Astrocyte (in vitro differentiated cells and primary cell): ENCODE measurements at regions not wholly inside any gene's neighbourhood (a gene's known extent, or its start where the extent isn't known, plus 50 kb on each side); places are given as distances from the start of the nearest gene placed in this dataset.

ENCODE experiments used
- DNase-seq: peaks from one replicate; pipeline ENCODE4 v3.0.0-alpha.2; 2010; ENCODE audit warnings: low read depth
- FAIRE-seq: peaks from 2 replicates; lab custom pipeline; 2011; peaks lifted over from hg19 to GRCh38; lab: Jason Lieb, UNC
- H2AFZ ChIP-seq: 2 replicates; pipeline ENCODE4 v1.6.0; 2012; ENCODE audit warnings: low read depth, low read length, inconsistent platforms
- H3K27ac ChIP-seq: 2 replicates; pipeline ENCODE4 v1.5.1; 2011; ENCODE audit warnings: low read depth, low read length, inconsistent platforms
- H3K27me3 ChIP-seq: 2 replicates; pipeline ENCODE4 v1.6.0; 2011; ENCODE audit warnings: low read length, inconsistent platforms; ENCODE audit not compliant: insufficient read depth
- H3K36me3 ChIP-seq: 2 replicates; pipeline ENCODE4 v1.5.1; 2011; ENCODE audit warnings: low read length, inconsistent platforms; ENCODE audit not compliant: insufficient read depth
- H3K4me1 ChIP-seq: 2 replicates; pipeline ENCODE4 v1.5.1; 2011; ENCODE audit warnings: low read length, inconsistent platforms; ENCODE audit not compliant: insufficient read depth
- H3K4me2 ChIP-seq: 2 replicates; pipeline ENCODE4 v1.6.0; 2012; ENCODE audit warnings: low read length, inconsistent platforms
- H3K4me3 ChIP-seq: 2 replicates; pipeline ENCODE4 v1.5.1; 2011; ENCODE audit warnings: low read depth, mild to moderate bottlenecking, low read length, inconsistent platforms; ENCODE audit not compliant: insufficient read depth
- H3K79me2 ChIP-seq: 2 replicates; pipeline ENCODE4 v1.6.0; 2012; ENCODE audit warnings: mild to moderate bottlenecking, low read length, inconsistent platforms; ENCODE audit not compliant: insufficient read depth
- H3K9ac ChIP-seq: 2 replicates; pipeline ENCODE4 v1.6.0; 2012; ENCODE audit warnings: mild to moderate bottlenecking, low read length, inconsistent platforms
- H3K9me3 ChIP-seq: 2 replicates; pipeline ENCODE4 v1.5.1; 2012; ENCODE audit warnings: low read depth, mild to moderate bottlenecking, low read length, inconsistent platforms; ENCODE audit not compliant: insufficient read depth
- H4K20me1 ChIP-seq: 2 replicates; pipeline ENCODE4 v1.6.0; 2012; ENCODE audit warnings: low read length, inconsistent platforms; ENCODE audit not compliant: insufficient read depth
- H3K27ac Mint-ChIP-seq: one replicate; pipeline ENCODE4 v1.8.0; 2021; ENCODE audit warnings: mild to moderate bottlenecking, mixed read lengths; ENCODE audit not compliant: unreplicated experiment
- H3K27me3 Mint-ChIP-seq: one replicate; pipeline ENCODE4 v1.8.0; 2021; ENCODE audit warnings: low read depth, mixed read lengths; ENCODE audit not compliant: unreplicated experiment
- H3K36me3 Mint-ChIP-seq: one replicate; pipeline ENCODE4 v1.8.0; 2021; ENCODE audit warnings: low read depth, mixed read lengths; ENCODE audit not compliant: unreplicated experiment
- H3K4me1 Mint-ChIP-seq: one replicate; pipeline ENCODE4 v1.8.0; 2021; ENCODE audit warnings: low read depth, mixed read lengths; ENCODE audit not compliant: unreplicated experiment
- H3K4me3 Mint-ChIP-seq: one replicate; pipeline ENCODE4 v1.8.0; 2021; ENCODE audit warnings: mild to moderate bottlenecking, moderate library complexity, mixed read lengths; ENCODE audit not compliant: unreplicated experiment
- H3K9me3 Mint-ChIP-seq: one replicate; pipeline ENCODE4 v1.8.0; 2021; ENCODE audit warnings: mild to moderate bottlenecking, mixed read lengths; ENCODE audit not compliant: unreplicated experiment
- EZH2 ChIP-seq: IDR thresholded peaks from 2 replicates; pipeline ENCODE4 v1.6.1; 2012; ENCODE audit warnings: mild to moderate bottlenecking, low read length, inconsistent platforms; ENCODE audit not compliant: insufficient read depth
- TF ChIP-seq, protein P1 (sequence below): IDR thresholded peaks from 2 replicates; pipeline ENCODE4 v1.5.1; 2011; ENCODE audit warnings: low read depth, mild to moderate bottlenecking, inconsistent platforms, low read length, moderate library complexity; ENCODE audit not compliant: insufficient read depth

DNA sequence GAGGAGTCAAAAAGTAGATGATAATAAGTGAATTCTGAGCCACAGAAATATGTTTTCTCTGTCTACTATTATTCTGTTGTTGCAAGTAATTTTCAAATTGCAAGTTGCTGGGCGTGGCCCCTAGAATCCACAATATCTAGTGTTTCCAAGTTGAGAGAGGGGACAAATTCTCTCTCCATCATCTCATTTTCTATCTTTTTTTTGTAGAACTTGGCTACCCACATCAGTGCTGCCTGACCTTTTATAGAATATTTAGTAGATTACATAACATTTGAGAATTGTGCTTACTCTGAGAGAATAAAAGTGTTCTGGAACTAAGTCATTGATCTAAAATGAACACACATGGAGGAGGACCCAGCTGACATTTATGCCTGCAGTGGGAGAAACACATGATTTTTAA is 110.9 kb upstream of the CSNK1A1L start:
- Histone ChIP-seq H3K27me3 (no peaks in the 10 kb centered on the region), H3K27ac (no peak overlapping the region), H4K20me1 (no peaks in the 10 kb centered on the region), H3K36me3 (no peaks in the 10 kb centered on the region), H3K4me3 (no peak overlapping the region), H3K79me2 (no peaks in the 10 kb centered on the region), H3K4me1 (no peaks in the 10 kb centered on the region), H3K9me3 (no peaks in the 10 kb centered on the region), H3K4me2 (no peak overlapping the region), H3K9ac (no peak overlapping the region), H2AFZ (no peak overlapping the region)
- Mint-ChIP-seq H3K36me3 (no peaks in the 10 kb centered on the region), H3K4me3 (no peak overlapping the region), H3K27me3 (no peaks in the 10 kb centered on the region), H3K4me1 (no peaks in the 10 kb centered on the region), H3K9me3 (no peaks in the 10 kb centered on the region), H3K27ac (no peak overlapping the region)
- FAIRE-seq (no peak), DNase-seq (no peak)
- no peak for TF ChIP-seq EZH2
- TF ChIP-seq, protein P1, sequence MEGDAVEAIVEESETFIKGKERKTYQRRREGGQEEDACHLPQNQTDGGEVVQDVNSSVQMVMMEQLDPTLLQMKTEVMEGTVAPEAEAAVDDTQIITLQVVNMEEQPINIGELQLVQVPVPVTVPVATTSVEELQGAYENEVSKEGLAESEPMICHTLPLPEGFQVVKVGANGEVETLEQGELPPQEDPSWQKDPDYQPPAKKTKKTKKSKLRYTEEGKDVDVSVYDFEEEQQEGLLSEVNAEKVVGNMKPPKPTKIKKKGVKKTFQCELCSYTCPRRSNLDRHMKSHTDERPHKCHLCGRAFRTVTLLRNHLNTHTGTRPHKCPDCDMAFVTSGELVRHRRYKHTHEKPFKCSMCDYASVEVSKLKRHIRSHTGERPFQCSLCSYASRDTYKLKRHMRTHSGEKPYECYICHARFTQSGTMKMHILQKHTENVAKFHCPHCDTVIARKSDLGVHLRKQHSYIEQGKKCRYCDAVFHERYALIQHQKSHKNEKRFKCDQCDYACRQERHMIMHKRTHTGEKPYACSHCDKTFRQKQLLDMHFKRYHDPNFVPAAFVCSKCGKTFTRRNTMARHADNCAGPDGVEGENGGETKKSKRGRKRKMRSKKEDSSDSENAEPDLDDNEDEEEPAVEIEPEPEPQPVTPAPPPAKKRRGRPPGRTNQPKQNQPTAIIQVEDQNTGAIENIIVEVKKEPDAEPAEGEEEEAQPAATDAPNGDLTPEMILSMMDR = no peak

DNA sequence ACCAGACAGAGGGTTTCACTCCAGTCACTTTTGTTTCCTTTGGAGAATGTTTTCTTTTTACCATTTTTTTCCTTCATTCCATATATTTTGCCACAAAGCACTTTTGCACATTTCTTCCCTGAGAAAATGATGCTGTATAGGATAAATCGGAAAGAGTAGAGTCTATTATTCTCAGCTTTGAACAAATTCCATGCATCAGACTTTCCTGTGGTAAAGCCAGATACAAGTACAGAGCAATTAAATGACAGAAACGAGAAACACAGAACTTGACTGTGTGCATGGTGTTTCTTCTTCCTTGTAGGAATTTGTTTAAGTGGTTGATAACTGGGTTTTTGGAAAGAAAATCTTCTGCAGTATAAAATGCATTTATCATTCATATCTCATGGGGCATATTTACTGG is 107.4 kb upstream of the CSNK1A1L start:
- H3K36me3 Mint-ChIP-seq = no peaks in the 10 kb centered on the region
- Histone ChIP-seq H3K4me3 (no peak overlapping the region), H3K27ac (no peak overlapping the region), H3K79me2 (no peaks in the 10 kb centered on the region), H3K27me3 (no peaks in the 10 kb centered on the region), H3K4me1 (no peaks in the 10 kb centered on the region), H3K36me3 (no peaks in the 10 kb centered on the region), H3K9ac (no peak overlapping the region), H3K4me2 (no peak overlapping the region), H3K9me3 (no peaks in the 10 kb centered on the region), H2AFZ (no peak overlapping the region), H4K20me1 (no peaks in the 10 kb centered on the region)
- no peak overlapping the region for H3K4me3 Mint-ChIP-seq
- no peak for TF ChIP-seq EZH2
- TF ChIP-seq, protein P1 = no peak
- no peaks in the 10 kb centered on the region for H3K9me3 Mint-ChIP-seq
- H3K27me3 Mint-ChIP-seq = no peaks in the 10 kb centered on the region
- no peak overlapping the region for H3K27ac Mint-ChIP-seq
- DNase-seq = no peak
- FAIRE-seq = no peak
- peaks cover 7% of the 10 kb centered on the region for H3K4me1 Mint-ChIP-seq

DNA sequence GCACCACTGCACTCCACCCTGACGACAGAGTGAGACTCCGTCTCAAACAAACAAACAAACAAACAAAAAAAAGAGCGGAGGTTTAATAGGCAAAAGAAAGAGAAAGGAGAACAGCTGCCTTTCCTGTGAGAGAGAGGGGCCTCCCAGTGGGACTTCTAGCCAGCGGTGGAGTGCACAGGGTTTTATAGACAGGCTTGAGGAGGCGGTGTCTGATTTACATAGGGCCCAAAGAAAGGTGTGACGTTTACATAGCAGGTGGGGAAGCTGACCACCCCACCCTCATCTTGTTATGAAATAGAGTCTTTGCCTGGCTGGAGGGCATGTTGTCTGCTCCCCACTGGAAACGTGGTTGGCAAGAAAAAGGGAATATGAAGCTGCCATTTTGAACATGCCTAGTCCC is 106.0 kb upstream of the CSNK1A1L start:
- FAIRE-seq (no peak), DNase-seq (no peak)
- Histone ChIP-seq H3K36me3 (no peaks in the 10 kb centered on the region), H3K4me3 (no peak overlapping the region), H3K9me3 (no peaks in the 10 kb centered on the region), H4K20me1 (no peaks in the 10 kb centered on the region), H3K27me3 (no peaks in the 10 kb centered on the region), H3K79me2 (no peaks in the 10 kb centered on the region), H3K9ac (no peak overlapping the region), H3K4me1 (no peaks in the 10 kb centered on the region), H3K27ac (no peak overlapping the region), H3K4me2 (no peak overlapping the region), H2AFZ (no peak overlapping the region)
- Mint-ChIP-seq H3K27ac (no peak overlapping the region), H3K27me3 (no peaks in the 10 kb centered on the region), H3K36me3 (no peaks in the 10 kb centered on the region), H3K9me3 (no peaks in the 10 kb centered on the region), H3K4me1 (peaks cover 7% of the 10 kb centered on the region), H3K4me3 (no peak overlapping the region)
- TF ChIP-seq, protein P1 = no peak
- no peak for TF ChIP-seq EZH2
